COR-L47 (cell line): ENCODE measurements at regions not wholly inside any gene's neighbourhood (a gene's known extent, or its start where the extent isn't known, plus 50 kb on each side); places are given as distances from the start of the nearest gene placed in this dataset.
"Not testable (repeated sequence)": the region's sequence is repeated elsewhere in the genome, so short reads cannot be mapped to it uniquely, and the experiment has no call there.

Source experiments
- DNase-seq: peaks from one replicate; lab custom pipeline; 2025; lab: John Stamatoyannopoulos, UW

GRCh38 chr13:102538938-102539337, 57.8 kb upstream of the TPP2 start:
- no peak for DNase-seq

GRCh38 chr13:102536695-102537485, 59.9 kb upstream of the TPP2 start:
- no peak for DNase-seq

GRCh38 chr13:102536196-102536595, 60.6 kb upstream of the TPP2 start:
- DNase-seq, result no peak

- no peak for DNase-seq
These were observed 66.0 kb upstream of the TPP2 start for GRCh38 chr13:102530751-102531150.

GRCh38 chr13:102522251-102522650, 74.5 kb upstream of the TPP2 start:
- DNase-seq, result not testable (repeated sequence)

- no peak for DNase-seq
These were observed 78.8 kb upstream of the TPP2 start for GRCh38 chr13:102517959-102518358.

GRCh38 chr13:102510072-102510471, 86.7 kb upstream of the TPP2 start:
- no peak for DNase-seq

GRCh38 chr13:102508411-102508810, 88.4 kb upstream of the TPP2 start:
- no peak for DNase-seq

DNA sequence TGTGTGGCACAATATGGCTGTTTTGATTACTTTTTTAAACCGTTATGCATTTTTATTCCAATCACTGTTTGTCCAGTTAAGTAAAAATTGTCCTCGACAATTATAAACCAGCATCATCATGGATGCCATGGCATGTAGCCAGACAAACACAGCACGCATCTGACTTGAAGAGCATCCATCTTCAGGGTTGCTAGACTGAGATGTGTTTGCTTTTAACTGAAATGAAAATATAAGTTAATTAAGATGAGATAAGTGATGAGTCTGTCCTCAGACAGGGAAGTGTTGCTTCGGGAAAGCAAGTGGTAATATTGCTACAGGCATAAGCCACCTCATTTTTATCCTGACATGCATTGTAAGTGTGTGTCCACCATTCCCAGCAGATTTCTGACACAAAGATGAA, 92.8 kb upstream of the TPP2 start:
- DNase-seq, result peak; percentile 26

- DNase-seq, result no peak
These were observed 93.8 kb upstream of the FGF14 start for GRCh38 chr13:102495663-102496062.

DNA sequence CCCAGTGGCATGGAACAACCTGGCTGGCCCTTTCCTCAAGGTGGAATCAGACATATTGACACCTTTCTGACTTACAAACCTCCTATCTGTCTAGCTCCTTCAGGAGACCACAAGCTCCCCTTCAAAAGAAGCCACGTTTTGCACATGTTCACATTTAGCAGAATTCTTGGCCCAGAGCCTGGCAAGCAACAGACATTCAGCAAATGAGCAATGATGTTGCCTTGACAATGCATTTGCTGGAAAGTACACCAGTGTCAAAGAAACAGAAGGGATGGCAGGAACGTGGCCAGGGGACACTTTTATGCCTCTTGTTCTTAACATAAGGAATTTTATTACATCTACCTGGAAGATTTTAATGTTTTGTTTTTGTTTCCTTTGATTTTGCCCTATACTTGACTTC, 85.5 kb upstream of the FGF14 start:
- peak; percentile 34 for DNase-seq

DNA sequence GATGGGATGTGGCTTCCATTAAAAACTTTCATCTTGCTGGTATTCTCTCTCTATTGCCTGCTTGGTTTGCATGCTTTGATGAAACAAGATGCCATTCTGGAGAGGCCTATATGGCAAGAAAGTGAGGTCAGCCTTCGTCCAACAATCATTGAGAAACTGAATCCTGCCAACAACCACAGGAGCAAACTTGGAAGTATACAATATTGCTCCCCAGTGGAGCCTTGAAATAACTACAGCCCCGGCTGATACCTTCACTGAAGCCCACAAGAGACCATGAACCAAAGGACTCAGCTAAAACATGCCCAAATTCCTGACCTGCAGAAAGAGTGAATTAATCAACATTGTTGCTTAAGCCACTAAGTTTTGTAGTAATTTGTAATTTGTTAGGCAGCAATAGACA, 82.5 kb upstream of the FGF14 start:
- DNase-seq, result no peak

DNA sequence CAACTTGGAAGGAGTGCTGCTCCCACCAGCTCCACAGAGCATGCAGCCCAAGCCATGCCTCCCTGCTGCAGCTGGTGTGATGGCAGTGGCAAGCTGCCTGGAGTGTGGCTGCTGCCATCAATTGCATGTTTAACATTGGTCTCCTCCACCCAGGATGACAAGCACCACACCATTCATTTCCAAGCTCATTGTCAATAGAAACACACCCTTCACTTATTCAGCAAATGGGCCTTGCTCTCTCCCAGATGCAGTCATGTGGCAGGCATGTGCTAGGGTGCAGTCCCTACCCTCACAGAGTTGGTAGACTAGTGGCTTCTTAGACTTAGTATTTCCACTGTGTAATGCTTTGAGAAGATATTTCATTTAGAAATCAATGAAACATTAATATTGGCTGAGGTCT, 70.8 kb upstream of the FGF14 start:
- no peak for DNase-seq

- no peak for DNase-seq
These were observed 68.6 kb upstream of the FGF14 start for GRCh38 chr13:102470283-102470917.

GRCh38 chr13:102466610-102467190, 64.9 kb upstream of the FGF14 start:
- no peak for DNase-seq

DNA sequence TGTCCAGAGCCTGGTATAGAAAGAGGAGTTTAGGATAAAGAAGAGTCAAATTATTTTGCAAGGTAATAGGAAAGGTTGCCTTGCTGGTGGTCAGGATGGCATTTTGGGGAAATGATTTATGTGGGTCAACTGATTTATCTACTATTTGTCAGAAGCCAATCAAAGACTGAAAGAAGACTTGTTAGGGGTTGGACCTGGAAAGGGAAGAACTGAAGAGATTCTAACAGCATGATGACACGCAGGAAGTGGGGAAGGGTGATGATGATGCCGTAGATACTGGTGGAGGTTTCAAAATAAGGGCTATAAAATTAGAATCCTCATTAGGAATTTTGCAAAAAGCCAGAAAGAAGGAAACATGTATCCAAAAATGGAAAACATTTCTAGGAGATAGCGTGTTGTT, 60.7 kb upstream of the FGF14 start:
- no peak for DNase-seq

DNA sequence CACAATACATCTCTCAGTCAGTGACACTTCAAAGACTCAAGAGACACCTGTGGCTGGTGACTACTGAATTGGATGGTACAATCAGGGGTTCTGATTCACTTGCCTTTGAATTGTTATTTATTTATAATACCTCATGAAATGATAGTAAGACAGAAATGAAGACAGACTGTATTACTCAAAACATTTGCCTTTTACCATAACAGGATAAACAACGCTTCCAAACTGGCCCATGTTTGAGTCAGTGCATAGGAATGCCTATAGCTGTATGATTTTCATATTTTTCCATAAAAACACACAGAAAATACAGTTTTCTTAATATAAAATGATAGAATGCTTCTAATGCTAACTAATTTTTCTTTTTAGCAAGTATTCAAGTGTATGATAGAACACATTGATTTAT, 59.5 kb upstream of the FGF14 start:
- DNase-seq, result no peak

DNA sequence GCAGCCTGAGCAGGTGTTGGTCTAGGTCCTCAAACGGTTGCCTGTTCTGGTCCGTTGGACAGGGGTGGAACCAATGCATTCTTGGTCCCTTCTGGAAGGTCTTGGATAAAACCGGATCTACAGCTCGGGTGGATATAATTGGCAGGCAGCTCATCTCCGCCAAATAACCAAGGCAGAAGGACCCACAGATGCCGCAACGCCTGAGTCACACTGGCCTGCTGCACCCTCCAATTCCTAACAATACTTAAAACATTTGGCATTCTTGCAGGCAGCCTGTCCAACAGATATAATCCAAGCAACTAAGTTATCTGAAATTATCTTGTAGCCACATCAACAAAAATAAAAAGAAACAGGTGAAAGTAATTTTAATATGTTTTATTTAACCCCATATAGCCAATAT, 59.0 kb upstream of the FGF14 start:
- DNase-seq, result no peak

DNA sequence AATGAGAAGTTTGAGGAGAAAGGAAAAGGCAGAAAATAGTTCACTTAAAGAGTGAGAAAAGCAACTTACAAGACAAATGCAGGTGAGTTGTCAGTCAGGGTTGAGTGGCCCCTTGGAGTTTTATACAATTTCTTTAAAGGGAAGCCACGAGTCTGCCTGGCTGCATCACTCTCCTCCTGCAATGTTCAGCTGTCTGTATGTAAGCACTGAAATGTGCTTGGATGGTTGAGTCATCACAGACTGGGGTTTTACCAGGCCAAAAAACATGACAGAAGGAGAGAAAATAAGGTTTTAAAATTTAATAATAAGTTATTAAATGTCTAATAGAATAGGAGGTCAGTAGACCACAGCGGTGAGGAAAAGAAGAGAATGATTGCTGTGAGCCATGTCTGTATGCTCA, 51.0 kb upstream of the FGF14 start:
- DNase-seq, result no peak
